Lower leg skin (tissue), 3 donors: ENCODE measurements at regions not wholly inside any gene's neighbourhood (a gene's known extent, or its start where the extent isn't known, plus 50 kb on each side); places are given as distances from the start of the nearest gene placed in this dataset.

Source experiments
- POLR2A ChIP-seq, 2 donors: fragments of 450-650 bp; IDR thresholded peaks; one replicate each; pipeline ENCODE4 v1.6.1; 2016 to 2017; ENCODE audit warnings: antibody characterized with exemption in 2 of 2, mild to moderate bottlenecking in 1 of 2, moderate library complexity in 1 of 2
- TF ChIP-seq, protein P1 (sequence below), 3 donors: fragments of 450-650 bp; IDR thresholded peaks; one replicate each; pipeline ENCODE4 v1.5.1; 2016; ENCODE audit warnings: antibody characterized with exemption in 3 of 3, mild to moderate bottlenecking in 3 of 3, moderate library complexity in 2 of 3

DNA sequence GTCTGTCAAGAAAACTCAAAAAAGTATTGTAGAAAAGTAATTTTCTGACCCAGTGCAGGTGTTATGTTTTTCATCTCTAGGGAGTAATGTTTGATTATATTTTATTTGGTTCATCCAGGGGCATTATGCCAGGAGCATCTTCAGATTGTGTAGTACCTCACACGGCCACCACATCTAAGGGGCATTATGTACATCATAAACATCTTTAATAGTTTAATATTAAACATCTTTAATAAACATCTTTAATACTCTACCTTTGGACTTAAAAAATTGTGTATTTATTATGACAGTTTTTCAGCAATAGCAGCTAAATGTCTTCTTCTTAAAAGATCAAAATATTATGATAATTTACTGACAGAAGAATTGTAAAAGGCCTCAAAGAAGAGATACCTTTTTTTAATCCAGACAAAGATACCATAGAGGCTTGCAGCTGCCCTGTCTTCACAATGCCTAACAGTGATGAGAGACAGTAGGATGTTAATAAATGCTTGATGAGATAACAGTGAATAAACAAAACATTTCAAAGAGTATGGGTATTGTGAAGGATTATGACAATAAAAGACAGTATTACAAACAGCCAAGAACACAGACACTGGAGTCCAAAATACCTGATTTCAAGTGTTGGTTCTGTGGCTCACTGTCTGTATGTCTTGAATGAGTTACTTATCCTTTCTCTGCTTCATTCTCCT is 240.9 kb upstream of the ADGRL2 start:
- TF ChIP-seq POLR2A (IDR thresholded peaks at IDR 0.05) = no peak
- TF ChIP-seq, protein P1, sequence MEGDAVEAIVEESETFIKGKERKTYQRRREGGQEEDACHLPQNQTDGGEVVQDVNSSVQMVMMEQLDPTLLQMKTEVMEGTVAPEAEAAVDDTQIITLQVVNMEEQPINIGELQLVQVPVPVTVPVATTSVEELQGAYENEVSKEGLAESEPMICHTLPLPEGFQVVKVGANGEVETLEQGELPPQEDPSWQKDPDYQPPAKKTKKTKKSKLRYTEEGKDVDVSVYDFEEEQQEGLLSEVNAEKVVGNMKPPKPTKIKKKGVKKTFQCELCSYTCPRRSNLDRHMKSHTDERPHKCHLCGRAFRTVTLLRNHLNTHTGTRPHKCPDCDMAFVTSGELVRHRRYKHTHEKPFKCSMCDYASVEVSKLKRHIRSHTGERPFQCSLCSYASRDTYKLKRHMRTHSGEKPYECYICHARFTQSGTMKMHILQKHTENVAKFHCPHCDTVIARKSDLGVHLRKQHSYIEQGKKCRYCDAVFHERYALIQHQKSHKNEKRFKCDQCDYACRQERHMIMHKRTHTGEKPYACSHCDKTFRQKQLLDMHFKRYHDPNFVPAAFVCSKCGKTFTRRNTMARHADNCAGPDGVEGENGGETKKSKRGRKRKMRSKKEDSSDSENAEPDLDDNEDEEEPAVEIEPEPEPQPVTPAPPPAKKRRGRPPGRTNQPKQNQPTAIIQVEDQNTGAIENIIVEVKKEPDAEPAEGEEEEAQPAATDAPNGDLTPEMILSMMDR (IDR thresholded peaks at IDR 0.05) = no peak
